A673 (cell line): ENCODE measurements at regions not wholly inside any gene's neighbourhood (a gene's known extent, or its start where the extent isn't known, plus 50 kb on each side); places are given as distances from the start of the nearest gene placed in this dataset.

Experiments
- BruUV-seq: library from RNA; stranded (reverse); fragments of 400-500 nt; replicated peaks from 2 replicates; lab custom pipeline; 2021; lab: Mats Ljungman, UMichigan
- CTCF ChIA-PET: fragments of 300-600 bp; sonication (Branson Sonifier 250); formaldehyde crosslinking; loops from one replicate; lab custom pipeline; 2022; ENCODE audit warnings: antibody characterized with exemption; lab: Charles Lee
- POLR2A ChIA-PET: fragments of 300-600 bp; sonication (Branson Sonifier 250); formaldehyde crosslinking; loops from one replicate; lab custom pipeline; 2022; ENCODE audit warnings: antibody characterized with exemption; ENCODE audit not compliant: low non-redundant PET; lab: Charles Lee
- DNase-seq: peaks from one replicate; pipeline ENCODE4 v3.0.0-alpha.2; 2015; ENCODE audit warnings: low spot score
- H3K27ac ChIP-seq: fragments of 200-600 bp; sonication (generic); 2 replicates; pipeline ENCODE4 v1.5.1; 2016; ENCODE audit warnings: mixed run types, low read depth, mild to moderate bottlenecking, mixed read lengths, antibody characterized with exemption, low read length; ENCODE audit not compliant: poor library complexity, severe bottlenecking
- H3K27me3 ChIP-seq: fragments of 200-600 bp; sonication (generic); replicated peaks from 2 replicates; pipeline ENCODE4 v1.6.1; 2017; ENCODE audit warnings: mixed run types, low read depth, mild to moderate bottlenecking, mixed read lengths, antibody characterized with exemption, low read length; ENCODE audit not compliant: insufficient read depth, poor library complexity
- H3K36me3 ChIP-seq: fragments of 200-600 bp; sonication (generic); 2 replicates; pipeline ENCODE4 v1.6.1; 2016; ENCODE audit warnings: mixed run types, mild to moderate bottlenecking, mixed read lengths, antibody characterized with exemption, low read length; ENCODE audit not compliant: insufficient read depth, poor library complexity, severe bottlenecking
- H3K4me1 ChIP-seq: fragments of 200-600 bp; sonication (generic); 2 replicates; pipeline ENCODE4 v1.6.1; 2017; ENCODE audit warnings: mixed run types, mild to moderate bottlenecking, mixed read lengths, antibody characterized with exemption, low read length; ENCODE audit not compliant: insufficient read depth, poor library complexity, severe bottlenecking
- H3K4me3 ChIP-seq: fragments of 200-600 bp; sonication (generic); 2 replicates; pipeline ENCODE4 v1.5.1; 2016; ENCODE audit warnings: low read depth, mixed run types, mild to moderate bottlenecking, mixed read lengths, low read length; ENCODE audit not compliant: poor library complexity, severe bottlenecking
- H3K9me3 ChIP-seq: fragments of 200-600 bp; sonication (generic); 2 replicates; pipeline ENCODE4 v1.6.1; 2016; ENCODE audit warnings: mixed run types, low read depth, mild to moderate bottlenecking, mixed read lengths, antibody characterized with exemption, low read length; ENCODE audit not compliant: poor library complexity, severe bottlenecking
- CTCF ChIP-seq: fragments of 300-800, 200-600 bp; sonication (generic); conservative IDR thresholded peaks from 2 replicates; pipeline ENCODE4 v1.5.1; 2017; ENCODE audit warnings: low read depth, mild to moderate bottlenecking, antibody characterized with exemption, low read length, moderate library complexity, mixed read lengths
- EZH2 ChIP-seq: fragments of 200-600 bp; sonication (generic); IDR thresholded peaks from 2 replicates; pipeline ENCODE4 v1.6.1; 2017; ENCODE audit warnings: borderline replicate concordance, low read depth, mild to moderate bottlenecking, mixed read lengths, antibody characterized with exemption, low read length; ENCODE audit not compliant: poor library complexity, severe bottlenecking
- intact Hi-C: fragments of 100-400 bp; cut with micrococcal nuclease; formaldehyde crosslinking; loops from one replicate; pipeline ENCODE4 v1.10.0; 2022; ENCODE audit not compliant: unreplicated experiment

GRCh38 chr4:188779581-188779980 is 640.3 kb downstream of the TRIML1 start:
- TF ChIP-seq CTCF (no peak), EZH2 (no peak)
- BruUV-seq = no TSS peak
- ChIA-PET CTCF (no interaction called here), POLR2A (no interaction called here)
- Histone ChIP-seq H3K4me1 (no peaks in the 10 kb centered on the region), H3K27ac (no peak overlapping the region), H3K4me3 (no peak overlapping the region), H3K9me3 (no peaks in the 10 kb centered on the region), H3K27me3 (peaks cover 22% of the 10 kb centered on the region), H3K36me3 (no peaks in the 10 kb centered on the region)
- intact Hi-C loops = no loop called here
- DNase-seq = no peak

- BruUV-seq = no TSS peak
- TF ChIP-seq CTCF (no peak), EZH2 (no peak)
- Histone ChIP-seq H3K27ac (no peak overlapping the region), H3K36me3 (no peaks in the 10 kb centered on the region), H3K9me3 (no peaks in the 10 kb centered on the region), H3K27me3 (peaks cover 23% of the 10 kb centered on the region), H3K4me1 (no peaks in the 10 kb centered on the region), H3K4me3 (no peak overlapping the region)
- intact Hi-C loops = no loop called here
- CTCF ChIA-PET = no interaction called here
- POLR2A ChIA-PET = no interaction called here
- DNase-seq = no peak
These were observed 640.8 kb downstream of the TRIML1 start for GRCh38 chr4:188780028-188780427.

- Histone ChIP-seq H3K27me3 (peaks cover 23% of the 10 kb centered on the region), H3K4me1 (no peaks in the 10 kb centered on the region), H3K4me3 (no peak overlapping the region), H3K27ac (no peak overlapping the region), H3K9me3 (no peaks in the 10 kb centered on the region), H3K36me3 (no peaks in the 10 kb centered on the region)
- no peak for TF ChIP-seq CTCF
- no peak for TF ChIP-seq EZH2
- BruUV-seq = no TSS peak
- intact Hi-C loops = no loop called here
- CTCF ChIA-PET = no interaction called here
- no peak for DNase-seq
- POLR2A ChIA-PET = no interaction called here
These were observed 641.4 kb downstream of the TRIML1 start for GRCh38 chr4:188780686-188781085.
